ACHN (cell line): ENCODE measurements at regions not wholly inside any gene's neighbourhood (a gene's known extent, or its start where the extent isn't known, plus 50 kb on each side); places are given as distances from the start of the nearest gene placed in this dataset.

Experiments used
- DNase-seq: peaks from one replicate; pipeline ENCODE4 v3.0.0-alpha.2; 2015
- in situ Hi-C: cut with HindIII; loops from 2 replicates; pipeline ENCODE4 v1.10.0; 2017; ENCODE audit warnings: low sequenced_read_pairs, low pct_ligation_motif_present, low pct_unique_long_range_greater_than_20kb

GRCh38 chr12:13444076-13444475, 247.6 kb downstream of the EMP1 start:
- DNase-seq = no peak
- in situ Hi-C loops = no loop called here

GRCh38 chr12:13443498-13443897, 247.0 kb downstream of the EMP1 start:
- DNase-seq = no peak
- in situ Hi-C loops = no loop called here

- DNase-seq = no peak
- in situ Hi-C loops = no loop called here
These were observed 246.5 kb downstream of the EMP1 start for GRCh38 chr12:13443028-13443427.

- in situ Hi-C loops = no loop called here
- DNase-seq = no peak
These were observed 245.9 kb downstream of the EMP1 start for GRCh38 chr12:13442457-13442856.

GRCh38 chr12:13440844-13441243, 244.3 kb downstream of the EMP1 start:
- in situ Hi-C loops = no loop called here
- DNase-seq = no peak

GRCh38 chr12:13437541-13437940, 241.0 kb downstream of the EMP1 start:
- no peak for DNase-seq
- in situ Hi-C loops = no loop called here

GRCh38 chr12:13436696-13437391, 240.3 kb downstream of the EMP1 start:
- no peak for DNase-seq
- in situ Hi-C loops = no loop called here

GRCh38 chr12:13436182-13436581, 239.7 kb downstream of the EMP1 start:
- in situ Hi-C loops = no loop called here
- DNase-seq = no peak

GRCh38 chr12:13435235-13435933, 238.9 kb downstream of the EMP1 start:
- no peak for DNase-seq
- in situ Hi-C loops = no loop called here

GRCh38 chr12:13433768-13434167, 237.2 kb downstream of the EMP1 start:
- in situ Hi-C loops = no loop called here
- DNase-seq = no peak

- DNase-seq = no peak
- in situ Hi-C loops = no loop called here
These were observed 234.5 kb downstream of the EMP1 start for GRCh38 chr12:13431041-13431440.

- no peak for DNase-seq
- in situ Hi-C loops = no loop called here
These were observed 232.2 kb downstream of the EMP1 start for GRCh38 chr12:13428538-13429265.

- in situ Hi-C loops = no loop called here
- DNase-seq = peak; percentile 93
These were observed 229.2 kb downstream of the EMP1 start for GRCh38 chr12:13425766-13426165.

GRCh38 chr12:13422291-13422690, 225.8 kb downstream of the EMP1 start:
- DNase-seq = no peak
- in situ Hi-C loops = no loop called here

- in situ Hi-C loops = no loop called here
These were observed 221.0 kb downstream of the EMP1 start for GRCh38 chr12:13417516-13417915.

GRCh38 chr12:13411287-13411686, 214.8 kb downstream of the EMP1 start:
- DNase-seq = no peak
- in situ Hi-C loops = no loop called here

More at GRCh38 chr12:13417516-13417915, 221.0 kb downstream of the EMP1 start:
- no peak for DNase-seq

GRCh38 chr12:13405961-13406703, 209.6 kb downstream of the EMP1 start:
- in situ Hi-C loops = no loop called here
- DNase-seq = no peak

- in situ Hi-C loops = no loop called here
- DNase-seq = peak; percentile 22
These were observed 208.3 kb downstream of the EMP1 start for GRCh38 chr12:13404631-13405473.
